ENCODE measurements at regions not wholly inside any gene's neighbourhood (a gene's known extent, or its start where the extent isn't known, plus 50 kb on each side); places are given as distances from the start of the nearest gene placed in this dataset.

DNA sequence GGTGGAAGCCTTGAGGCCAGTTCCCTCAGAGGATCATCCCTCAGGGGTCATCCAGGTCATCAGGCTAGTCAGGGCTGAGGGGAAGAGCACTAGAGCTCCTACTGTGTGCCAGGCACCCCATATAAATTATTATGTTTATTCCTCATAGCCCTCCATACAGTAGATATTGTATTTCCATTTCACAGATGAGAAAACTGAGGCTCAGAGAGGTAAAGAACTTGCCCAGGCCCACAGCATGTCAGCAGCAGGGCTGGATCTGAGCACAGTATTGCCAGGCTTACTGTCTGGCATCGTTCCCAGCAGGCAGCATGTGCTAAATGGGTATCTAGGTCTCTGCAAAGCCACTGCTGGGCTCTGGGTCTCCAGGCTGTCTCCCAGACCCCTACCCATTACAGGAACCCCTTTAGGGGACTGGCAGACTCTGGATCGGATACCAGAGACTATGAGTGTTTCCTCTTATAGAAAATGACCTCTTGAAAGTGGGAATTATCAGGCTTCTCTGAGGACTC lies 153.3 kb downstream of the PTPRU start:
- TF ChIP-seq, protein P1, sequence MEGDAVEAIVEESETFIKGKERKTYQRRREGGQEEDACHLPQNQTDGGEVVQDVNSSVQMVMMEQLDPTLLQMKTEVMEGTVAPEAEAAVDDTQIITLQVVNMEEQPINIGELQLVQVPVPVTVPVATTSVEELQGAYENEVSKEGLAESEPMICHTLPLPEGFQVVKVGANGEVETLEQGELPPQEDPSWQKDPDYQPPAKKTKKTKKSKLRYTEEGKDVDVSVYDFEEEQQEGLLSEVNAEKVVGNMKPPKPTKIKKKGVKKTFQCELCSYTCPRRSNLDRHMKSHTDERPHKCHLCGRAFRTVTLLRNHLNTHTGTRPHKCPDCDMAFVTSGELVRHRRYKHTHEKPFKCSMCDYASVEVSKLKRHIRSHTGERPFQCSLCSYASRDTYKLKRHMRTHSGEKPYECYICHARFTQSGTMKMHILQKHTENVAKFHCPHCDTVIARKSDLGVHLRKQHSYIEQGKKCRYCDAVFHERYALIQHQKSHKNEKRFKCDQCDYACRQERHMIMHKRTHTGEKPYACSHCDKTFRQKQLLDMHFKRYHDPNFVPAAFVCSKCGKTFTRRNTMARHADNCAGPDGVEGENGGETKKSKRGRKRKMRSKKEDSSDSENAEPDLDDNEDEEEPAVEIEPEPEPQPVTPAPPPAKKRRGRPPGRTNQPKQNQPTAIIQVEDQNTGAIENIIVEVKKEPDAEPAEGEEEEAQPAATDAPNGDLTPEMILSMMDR (optimal IDR thresholded peaks at IDR 0.05 in 1 of 3, IDR thresholded peaks at IDR 0.05 in 1 of 3, conservative IDR thresholded peaks at IDR 0.05 in 1 of 3; ENCODE audit: extremely low read depth in 1 of 3, insufficient read depth in 2 of 3, low read length in 3 of 3), result no peak
- no peak for TF ChIP-seq EZH2 (IDR thresholded peaks at IDR 0.05; ENCODE audit: low read length)

Data from keratinocyte (primary cell).